Upper lobe of right lung (tissue), 1 donor: ENCODE measurements at regions not wholly inside any gene's neighbourhood (a gene's known extent, or its start where the extent isn't known, plus 50 kb on each side); places are given as distances from the start of the nearest gene placed in this dataset.

ENCODE experiments used
- ATAC-seq: fragments of 200-7000 bp; cut with Tn5 transposase; one replicate; pipeline ENCODE4 v1.9.1; 2020; ENCODE audit warnings: mild to moderate bottlenecking, moderate library complexity
- DNase-seq: peaks from one replicate; pipeline ENCODE4 v3.0.0-alpha.2; 2020
- H3K27ac ChIP-seq: fragments of 200-600 bp; one replicate; pipeline ENCODE4 v1.8.0; 2022
- H3K27me3 ChIP-seq: fragments of 200-600 bp; one replicate; pipeline ENCODE4 v1.8.0; 2022; ENCODE audit warnings: mild to moderate bottlenecking
- H3K36me3 ChIP-seq: fragments of 200-600 bp; one replicate; pipeline ENCODE4 v1.8.0; 2022
- H3K4me1 ChIP-seq: fragments of 200-600 bp; one replicate; pipeline ENCODE4 v1.8.0; 2022
- H3K4me3 ChIP-seq: fragments of 200-600 bp; one replicate; pipeline ENCODE4 v1.8.0; 2022; ENCODE audit warnings: mild to moderate bottlenecking
- H3K9me3 ChIP-seq: fragments of 200-600 bp; one replicate; pipeline ENCODE4 v1.8.0; 2022
- intact Hi-C: fragments of 100-400 bp; cut with DNase I; formaldehyde crosslinking; loops from one replicate; pipeline ENCODE4 v1.11.0; 2022
- TF ChIP-seq, protein P1 (sequence below): fragments of 200-600 bp; IDR thresholded peaks from one replicate; pipeline ENCODE4 v1.8.0; 2022; ENCODE audit warnings: antibody characterized with exemption
- donor health status: DM: no; HTN: yes; CAD: no; lungs with severe emphysema.

DNA sequence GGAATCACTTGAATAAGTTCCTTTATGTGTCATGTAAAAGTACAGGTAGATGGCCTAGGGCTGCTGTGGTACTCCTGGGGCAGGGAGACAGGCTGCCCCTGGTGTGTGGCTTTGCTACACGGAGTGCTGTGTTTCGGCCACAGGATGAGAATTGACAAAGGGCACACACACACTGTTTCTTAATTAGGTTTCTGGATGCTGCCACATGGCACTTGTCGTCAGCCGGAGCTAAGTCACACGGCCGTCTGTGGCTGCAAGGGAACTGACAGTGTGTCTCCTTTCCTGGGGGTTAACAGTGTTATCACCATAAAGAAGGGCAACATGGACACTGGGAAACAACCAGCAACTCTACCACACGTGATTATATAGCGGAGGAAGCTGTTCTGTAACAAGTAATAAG lies 55.7 kb upstream of the CREB5 start:
- DNase-seq (no peak), ATAC-seq (no peak)
- H3K27me3 ChIP-seq, result no peaks in the 10 kb centered on the region
- H3K4me1 ChIP-seq, result no peaks in the 10 kb centered on the region
- intact Hi-C loops, result no loop called here
- no peak overlapping the region for H3K27ac ChIP-seq
- TF ChIP-seq, protein P1, sequence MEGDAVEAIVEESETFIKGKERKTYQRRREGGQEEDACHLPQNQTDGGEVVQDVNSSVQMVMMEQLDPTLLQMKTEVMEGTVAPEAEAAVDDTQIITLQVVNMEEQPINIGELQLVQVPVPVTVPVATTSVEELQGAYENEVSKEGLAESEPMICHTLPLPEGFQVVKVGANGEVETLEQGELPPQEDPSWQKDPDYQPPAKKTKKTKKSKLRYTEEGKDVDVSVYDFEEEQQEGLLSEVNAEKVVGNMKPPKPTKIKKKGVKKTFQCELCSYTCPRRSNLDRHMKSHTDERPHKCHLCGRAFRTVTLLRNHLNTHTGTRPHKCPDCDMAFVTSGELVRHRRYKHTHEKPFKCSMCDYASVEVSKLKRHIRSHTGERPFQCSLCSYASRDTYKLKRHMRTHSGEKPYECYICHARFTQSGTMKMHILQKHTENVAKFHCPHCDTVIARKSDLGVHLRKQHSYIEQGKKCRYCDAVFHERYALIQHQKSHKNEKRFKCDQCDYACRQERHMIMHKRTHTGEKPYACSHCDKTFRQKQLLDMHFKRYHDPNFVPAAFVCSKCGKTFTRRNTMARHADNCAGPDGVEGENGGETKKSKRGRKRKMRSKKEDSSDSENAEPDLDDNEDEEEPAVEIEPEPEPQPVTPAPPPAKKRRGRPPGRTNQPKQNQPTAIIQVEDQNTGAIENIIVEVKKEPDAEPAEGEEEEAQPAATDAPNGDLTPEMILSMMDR, result no peak
- H3K9me3 ChIP-seq, result no peaks in the 10 kb centered on the region
- H3K36me3 ChIP-seq, result no peaks in the 10 kb centered on the region
- no peak overlapping the region for H3K4me3 ChIP-seq

DNA sequence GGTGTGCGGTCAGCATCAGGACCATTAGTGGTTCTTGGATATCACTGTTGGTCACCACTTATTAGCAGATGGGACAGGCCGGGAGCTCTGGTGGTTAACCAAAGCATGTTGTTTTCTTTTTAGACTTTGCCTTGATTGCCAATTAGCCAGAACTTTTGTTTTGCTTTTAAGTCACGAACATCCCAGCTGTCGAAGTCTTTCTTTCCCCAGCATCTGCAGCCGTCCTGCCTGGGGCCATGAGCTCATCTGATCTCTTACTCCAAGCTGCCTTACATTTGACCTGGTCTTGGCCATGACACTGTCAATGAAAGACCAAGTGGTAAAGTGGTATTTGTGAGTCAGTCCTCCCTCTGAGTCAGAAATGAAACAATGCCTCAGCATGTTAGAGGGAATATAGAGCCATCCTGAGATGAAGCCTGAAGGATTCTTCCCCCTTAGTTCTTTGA lies 53.9 kb upstream of the CREB5 start:
- no peaks in the 10 kb centered on the region for H3K9me3 ChIP-seq
- H3K27me3 ChIP-seq, result no peaks in the 10 kb centered on the region
- ATAC-seq (no peak), DNase-seq (no peak)
- intact Hi-C loops, result no loop called here
- H3K4me1 ChIP-seq, result no peaks in the 10 kb centered on the region
- H3K36me3 ChIP-seq, result no peaks in the 10 kb centered on the region
- TF ChIP-seq, protein P1, result no peak
- no peak overlapping the region for H3K4me3 ChIP-seq
- H3K27ac ChIP-seq, result no peak overlapping the region

DNA sequence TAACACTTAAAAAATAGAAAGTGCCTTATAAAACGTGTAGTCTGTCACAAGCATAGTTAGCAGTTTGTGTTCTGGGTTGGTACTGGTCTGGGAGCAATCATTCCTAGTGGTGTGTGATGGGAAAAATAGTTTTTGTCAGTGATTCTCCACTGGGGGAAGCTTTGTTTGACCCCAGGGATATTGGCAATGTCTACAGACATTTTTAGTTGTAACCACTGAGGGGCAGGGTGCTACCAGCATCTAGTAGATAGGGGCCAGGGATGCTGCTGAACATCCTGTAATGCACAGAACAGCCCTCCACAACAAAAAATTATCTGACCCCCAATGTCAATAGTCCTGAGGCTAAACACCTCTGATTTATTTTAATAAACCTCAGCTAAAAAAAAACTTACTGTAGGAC lies 51.6 kb upstream of the CREB5 start:
- TF ChIP-seq, protein P1, result no peak

DNA sequence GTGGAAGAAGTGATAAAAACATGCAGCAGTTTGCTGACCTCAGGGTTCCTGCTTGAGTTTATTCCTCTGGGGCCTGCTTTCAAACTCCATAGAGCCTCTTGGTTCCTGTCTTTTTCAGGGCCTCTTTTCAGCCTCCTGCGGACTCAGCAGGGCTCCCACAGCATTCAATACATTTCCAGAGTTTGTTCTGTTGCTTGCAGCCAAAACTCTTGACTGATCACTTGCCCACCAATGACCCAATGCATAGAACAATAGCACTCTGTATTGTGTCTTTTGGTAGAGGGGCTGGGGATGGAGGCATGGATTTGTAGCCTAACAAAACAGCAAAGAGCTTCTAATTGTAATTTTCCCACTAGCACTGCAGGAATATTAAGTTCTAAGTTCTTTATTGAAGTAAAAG lies 50.8 kb upstream of the CREB5 start:
- no peak for DNase-seq
- H3K9me3 ChIP-seq, result no peaks in the 10 kb centered on the region
- H3K4me3 ChIP-seq, result no peak overlapping the region
- H3K36me3 ChIP-seq, result no peaks in the 10 kb centered on the region
- ATAC-seq, result no peak
- intact Hi-C loops, result no loop called here
- TF ChIP-seq, protein P1, result no peak
- H3K4me1 ChIP-seq, result no peaks in the 10 kb centered on the region
- H3K27ac ChIP-seq, result no peak overlapping the region
- no peaks in the 10 kb centered on the region for H3K27me3 ChIP-seq

More for the DNA sequence above, 51.6 kb upstream of the CREB5 start:
- no peak for ATAC-seq
- Histone ChIP-seq H3K4me3 (no peak overlapping the region), H3K36me3 (no peaks in the 10 kb centered on the region), H3K9me3 (no peaks in the 10 kb centered on the region), H3K27ac (no peak overlapping the region), H3K4me1 (no peaks in the 10 kb centered on the region), H3K27me3 (no peaks in the 10 kb centered on the region)
- DNase-seq, result no peak
- intact Hi-C loops, result no loop called here

DNA sequence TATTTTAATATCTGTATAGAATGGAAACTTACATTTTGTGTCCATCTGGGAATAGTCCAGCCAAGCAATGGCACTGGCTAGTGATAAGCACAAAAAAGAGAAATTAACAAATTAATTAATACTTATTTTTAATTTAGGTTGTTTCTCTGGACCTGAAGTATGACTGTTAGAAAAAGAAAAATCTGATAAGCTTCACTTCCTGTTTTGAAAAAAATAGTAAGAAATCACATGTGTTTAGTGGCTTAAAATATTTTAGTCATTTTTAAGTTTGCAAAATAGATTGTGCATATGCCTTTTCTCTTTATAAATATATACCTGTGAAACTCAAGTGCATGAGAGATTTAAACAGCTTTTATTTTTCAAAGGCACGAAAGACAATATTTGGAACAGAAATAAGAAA lies 50.1 kb upstream of the CREB5 start:
- H3K4me1 ChIP-seq, result no peaks in the 10 kb centered on the region
- no peak overlapping the region for H3K27ac ChIP-seq
- H3K27me3 ChIP-seq, result no peaks in the 10 kb centered on the region
- ATAC-seq (no peak), DNase-seq (no peak)
- H3K9me3 ChIP-seq, result no peaks in the 10 kb centered on the region
- intact Hi-C loops, result no loop called here
- H3K36me3 ChIP-seq, result no peaks in the 10 kb centered on the region
- TF ChIP-seq, protein P1, result no peak
- H3K4me3 ChIP-seq, result no peak overlapping the region
